ENCODE measurements at regions not wholly inside any gene's neighbourhood (a gene's known extent, or its start where the extent isn't known, plus 50 kb on each side); places are given as distances from the start of the nearest gene placed in this dataset.

GRCh38 chr10:61346796-61347413 is 106.3 kb downstream of the TMEM26 start:
- TF ChIP-seq CTCF (IDR thresholded peaks at IDR 0.05; ENCODE audit: low read depth, low read length, missing input control) = no peak
- TF ChIP-seq RAD21 (IDR thresholded peaks at IDR 0.05) = no peak
- TF ChIP-seq, protein P1, sequence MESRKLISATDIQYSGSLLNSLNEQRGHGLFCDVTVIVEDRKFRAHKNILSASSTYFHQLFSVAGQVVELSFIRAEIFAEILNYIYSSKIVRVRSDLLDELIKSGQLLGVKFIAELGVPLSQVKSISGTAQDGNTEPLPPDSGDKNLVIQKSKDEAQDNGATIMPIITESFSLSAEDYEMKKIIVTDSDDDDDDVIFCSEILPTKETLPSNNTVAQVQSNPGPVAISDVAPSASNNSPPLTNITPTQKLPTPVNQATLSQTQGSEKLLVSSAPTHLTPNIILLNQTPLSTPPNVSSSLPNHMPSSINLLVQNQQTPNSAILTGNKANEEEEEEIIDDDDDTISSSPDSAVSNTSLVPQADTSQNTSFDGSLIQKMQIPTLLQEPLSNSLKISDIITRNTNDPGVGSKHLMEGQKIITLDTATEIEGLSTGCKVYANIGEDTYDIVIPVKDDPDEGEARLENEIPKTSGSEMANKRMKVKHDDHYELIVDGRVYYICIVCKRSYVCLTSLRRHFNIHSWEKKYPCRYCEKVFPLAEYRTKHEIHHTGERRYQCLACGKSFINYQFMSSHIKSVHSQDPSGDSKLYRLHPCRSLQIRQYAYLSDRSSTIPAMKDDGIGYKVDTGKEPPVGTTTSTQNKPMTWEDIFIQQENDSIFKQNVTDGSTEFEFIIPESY (IDR thresholded peaks at IDR 0.05) = no peak
- TF ChIP-seq, protein P2, sequence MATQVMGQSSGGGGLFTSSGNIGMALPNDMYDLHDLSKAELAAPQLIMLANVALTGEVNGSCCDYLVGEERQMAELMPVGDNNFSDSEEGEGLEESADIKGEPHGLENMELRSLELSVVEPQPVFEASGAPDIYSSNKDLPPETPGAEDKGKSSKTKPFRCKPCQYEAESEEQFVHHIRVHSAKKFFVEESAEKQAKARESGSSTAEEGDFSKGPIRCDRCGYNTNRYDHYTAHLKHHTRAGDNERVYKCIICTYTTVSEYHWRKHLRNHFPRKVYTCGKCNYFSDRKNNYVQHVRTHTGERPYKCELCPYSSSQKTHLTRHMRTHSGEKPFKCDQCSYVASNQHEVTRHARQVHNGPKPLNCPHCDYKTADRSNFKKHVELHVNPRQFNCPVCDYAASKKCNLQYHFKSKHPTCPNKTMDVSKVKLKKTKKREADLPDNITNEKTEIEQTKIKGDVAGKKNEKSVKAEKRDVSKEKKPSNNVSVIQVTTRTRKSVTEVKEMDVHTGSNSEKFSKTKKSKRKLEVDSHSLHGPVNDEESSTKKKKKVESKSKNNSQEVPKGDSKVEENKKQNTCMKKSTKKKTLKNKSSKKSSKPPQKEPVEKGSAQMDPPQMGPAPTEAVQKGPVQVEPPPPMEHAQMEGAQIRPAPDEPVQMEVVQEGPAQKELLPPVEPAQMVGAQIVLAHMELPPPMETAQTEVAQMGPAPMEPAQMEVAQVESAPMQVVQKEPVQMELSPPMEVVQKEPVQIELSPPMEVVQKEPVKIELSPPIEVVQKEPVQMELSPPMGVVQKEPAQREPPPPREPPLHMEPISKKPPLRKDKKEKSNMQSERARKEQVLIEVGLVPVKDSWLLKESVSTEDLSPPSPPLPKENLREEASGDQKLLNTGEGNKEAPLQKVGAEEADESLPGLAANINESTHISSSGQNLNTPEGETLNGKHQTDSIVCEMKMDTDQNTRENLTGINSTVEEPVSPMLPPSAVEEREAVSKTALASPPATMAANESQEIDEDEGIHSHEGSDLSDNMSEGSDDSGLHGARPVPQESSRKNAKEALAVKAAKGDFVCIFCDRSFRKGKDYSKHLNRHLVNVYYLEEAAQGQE (IDR thresholded peaks at IDR 0.05) = no peak
- no peak for TF ChIP-seq JUND (IDR thresholded peaks at IDR 0.05)
- no peak for TF ChIP-seq YY1 (IDR thresholded peaks at IDR 0.05)
- TF ChIP-seq SP1 (IDR thresholded peaks at IDR 0.05) = no peak

Data from liver (tissue), 3 donors.